Lower leg skin (tissue), 3 donors: ENCODE measurements at regions not wholly inside any gene's neighbourhood (a gene's known extent, or its start where the extent isn't known, plus 50 kb on each side); places are given as distances from the start of the nearest gene placed in this dataset.

Source experiments
- POLR2A ChIP-seq, 2 donors: fragments of 450-650 bp; IDR thresholded peaks; one replicate each; pipeline ENCODE4 v1.6.1; 2016 to 2017; ENCODE audit warnings: antibody characterized with exemption in 2 of 2, mild to moderate bottlenecking in 1 of 2, moderate library complexity in 1 of 2
- TF ChIP-seq, protein P1 (sequence below), 3 donors: fragments of 450-650 bp; IDR thresholded peaks; one replicate each; pipeline ENCODE4 v1.5.1; 2016; ENCODE audit warnings: antibody characterized with exemption in 3 of 3, mild to moderate bottlenecking in 3 of 3, moderate library complexity in 2 of 3

DNA sequence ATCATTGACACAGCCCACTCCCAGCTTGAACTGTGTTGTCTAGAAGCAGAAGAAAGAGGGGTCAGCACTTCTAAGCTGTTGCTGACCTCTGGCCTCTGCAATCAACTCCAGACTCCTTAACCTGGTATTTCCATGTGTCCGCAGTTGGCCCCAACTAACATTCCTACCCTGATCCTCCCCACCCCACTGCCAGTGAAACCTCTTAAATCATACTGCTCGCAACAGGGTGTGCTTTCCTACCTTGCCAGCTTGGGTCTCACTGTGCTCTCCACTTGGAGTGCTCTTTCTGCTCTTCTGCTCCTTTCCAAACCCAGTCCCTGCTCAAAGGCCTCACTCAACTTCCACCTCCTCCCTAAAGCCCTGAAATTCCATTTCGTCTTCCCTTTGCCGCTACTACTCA lies 52.3 kb upstream of the RPS6KA3 start:
- TF ChIP-seq, protein P1, sequence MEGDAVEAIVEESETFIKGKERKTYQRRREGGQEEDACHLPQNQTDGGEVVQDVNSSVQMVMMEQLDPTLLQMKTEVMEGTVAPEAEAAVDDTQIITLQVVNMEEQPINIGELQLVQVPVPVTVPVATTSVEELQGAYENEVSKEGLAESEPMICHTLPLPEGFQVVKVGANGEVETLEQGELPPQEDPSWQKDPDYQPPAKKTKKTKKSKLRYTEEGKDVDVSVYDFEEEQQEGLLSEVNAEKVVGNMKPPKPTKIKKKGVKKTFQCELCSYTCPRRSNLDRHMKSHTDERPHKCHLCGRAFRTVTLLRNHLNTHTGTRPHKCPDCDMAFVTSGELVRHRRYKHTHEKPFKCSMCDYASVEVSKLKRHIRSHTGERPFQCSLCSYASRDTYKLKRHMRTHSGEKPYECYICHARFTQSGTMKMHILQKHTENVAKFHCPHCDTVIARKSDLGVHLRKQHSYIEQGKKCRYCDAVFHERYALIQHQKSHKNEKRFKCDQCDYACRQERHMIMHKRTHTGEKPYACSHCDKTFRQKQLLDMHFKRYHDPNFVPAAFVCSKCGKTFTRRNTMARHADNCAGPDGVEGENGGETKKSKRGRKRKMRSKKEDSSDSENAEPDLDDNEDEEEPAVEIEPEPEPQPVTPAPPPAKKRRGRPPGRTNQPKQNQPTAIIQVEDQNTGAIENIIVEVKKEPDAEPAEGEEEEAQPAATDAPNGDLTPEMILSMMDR (IDR thresholded peaks at IDR 0.05) = no peak
- no peak for TF ChIP-seq POLR2A (IDR thresholded peaks at IDR 0.05)
